Renal pelvis (tissue), 1 donor: ENCODE measurements at regions not wholly inside any gene's neighbourhood (a gene's known extent, or its start where the extent isn't known, plus 50 kb on each side); places are given as distances from the start of the nearest gene placed in this dataset.

Source experiments
- DNase-seq: peaks from one replicate; pipeline ENCODE4 v3.0.0-alpha.2; 2013

GRCh38 chr16:17858061-17858460, 387.3 kb upstream of the XYLT1 start:
- no peak for DNase-seq

GRCh38 chr16:17853958-17854357, 383.2 kb upstream of the XYLT1 start:
- no peak for DNase-seq

DNA sequence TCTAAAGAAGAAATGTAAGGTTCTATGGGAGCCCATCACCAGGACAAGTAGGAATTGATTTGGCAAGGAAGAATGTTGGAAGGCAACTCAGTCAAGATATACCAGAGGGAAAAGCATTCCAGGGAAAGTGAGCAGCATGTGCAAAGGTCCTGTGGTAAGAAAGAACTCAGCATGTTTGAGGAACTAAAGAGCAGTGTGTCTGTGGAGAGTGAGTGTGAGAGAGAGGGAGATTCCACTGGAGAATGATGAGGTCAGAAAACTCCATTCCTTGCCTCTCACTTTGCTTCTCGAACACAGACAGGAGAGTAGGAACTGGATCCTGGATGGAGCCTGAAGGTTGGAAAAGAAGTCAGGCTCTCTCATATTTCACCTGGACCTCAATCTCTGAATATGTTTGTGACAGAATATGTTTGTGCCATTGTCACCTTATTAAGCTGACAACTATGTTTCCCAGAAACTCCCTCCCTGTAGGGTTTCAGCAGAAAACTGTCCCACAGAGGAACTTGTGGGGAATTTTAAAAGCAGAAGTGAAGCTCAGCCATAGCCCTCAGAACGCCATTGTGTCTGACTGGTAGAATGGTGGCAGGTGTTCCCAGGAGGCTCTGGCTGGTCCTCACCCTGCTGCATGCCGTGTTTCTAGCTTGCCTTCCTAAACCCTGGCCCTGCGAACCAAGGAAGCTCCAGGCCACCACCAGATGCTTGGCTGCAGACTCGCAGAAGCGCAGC, 382.4 kb upstream of the XYLT1 start:
- DNase-seq = no peak

- DNase-seq = no peak
Observed at GRCh38 chr16:17850581-17851250, 380.0 kb upstream of the XYLT1 start.

DNA sequence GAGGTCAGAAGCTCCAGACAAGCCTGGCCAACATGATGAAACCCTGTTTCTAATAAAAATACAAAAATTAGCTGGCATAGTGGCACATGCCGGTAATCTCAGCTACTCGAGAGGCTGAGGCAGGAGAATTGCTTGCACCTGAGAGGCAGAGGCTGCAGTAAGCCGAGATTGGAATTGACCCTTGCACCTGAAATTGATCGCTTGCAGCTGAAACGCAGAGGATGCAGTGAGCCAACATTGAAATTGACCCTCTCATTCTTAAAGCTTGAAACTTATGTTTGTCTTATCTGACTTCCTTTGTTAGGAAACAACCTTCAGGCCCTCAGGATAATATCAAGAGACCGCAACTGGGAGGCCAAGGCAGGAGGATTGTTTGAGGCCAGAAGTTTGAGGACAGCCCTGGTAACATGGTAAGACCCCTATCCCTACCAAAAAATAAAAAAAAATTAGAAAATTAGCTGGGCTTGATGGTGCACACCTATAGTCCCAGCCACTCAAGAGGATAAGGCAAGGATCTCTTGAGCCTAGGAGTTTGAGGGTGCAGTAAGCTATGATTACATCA, 376.6 kb upstream of the XYLT1 start:
- no peak for DNase-seq

- DNase-seq = no peak
Observed at GRCh38 chr16:17846030-17846429, 375.3 kb upstream of the XYLT1 start.

DNA sequence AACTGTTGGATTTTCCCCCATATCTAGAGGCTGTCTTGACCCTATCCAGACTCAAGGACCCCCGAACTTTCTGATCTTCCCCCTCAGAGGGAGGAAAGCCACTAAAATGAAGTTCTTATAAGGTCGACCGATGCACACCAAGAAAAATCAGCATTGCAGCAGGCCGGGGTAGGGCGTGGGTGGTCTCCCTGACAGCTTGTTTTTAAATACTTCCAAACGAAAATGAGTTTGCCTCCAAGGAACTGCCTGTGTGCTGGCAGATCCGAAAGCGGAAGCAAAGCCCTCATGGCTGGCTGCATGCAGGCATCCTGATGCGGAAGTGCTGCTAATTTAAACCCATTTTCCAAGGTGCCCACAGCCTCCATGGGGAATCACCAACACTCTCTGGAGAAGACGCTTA, 374.3 kb upstream of the XYLT1 start:
- DNase-seq = no peak

GRCh38 chr16:17843905-17844304, 373.1 kb upstream of the XYLT1 start:
- no peak for DNase-seq

DNA sequence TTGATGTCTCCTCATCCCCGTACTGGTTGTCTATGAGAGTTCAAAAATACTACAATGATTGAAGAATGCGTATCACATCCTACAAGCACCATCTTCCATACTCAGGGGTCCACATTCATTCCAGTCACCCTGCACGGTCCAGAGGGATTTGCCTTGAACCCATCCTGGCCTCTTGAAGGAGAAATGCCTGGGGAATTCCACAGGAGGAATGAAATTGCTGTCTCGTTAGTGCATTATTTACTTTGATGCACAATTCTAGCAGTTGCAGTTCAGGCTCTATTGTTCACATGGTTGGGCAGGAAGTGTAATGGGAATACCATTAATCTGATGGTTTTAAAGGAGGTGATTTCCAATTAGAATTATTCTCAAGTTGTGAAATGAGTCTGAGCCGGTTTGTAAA, 369.1 kb upstream of the XYLT1 start:
- DNase-seq = no peak

GRCh38 chr16:17839272-17839671, 368.5 kb upstream of the XYLT1 start:
- no peak for DNase-seq

- no peak for DNase-seq
Observed at GRCh38 chr16:17836868-17837602, 366.3 kb upstream of the XYLT1 start.

DNA sequence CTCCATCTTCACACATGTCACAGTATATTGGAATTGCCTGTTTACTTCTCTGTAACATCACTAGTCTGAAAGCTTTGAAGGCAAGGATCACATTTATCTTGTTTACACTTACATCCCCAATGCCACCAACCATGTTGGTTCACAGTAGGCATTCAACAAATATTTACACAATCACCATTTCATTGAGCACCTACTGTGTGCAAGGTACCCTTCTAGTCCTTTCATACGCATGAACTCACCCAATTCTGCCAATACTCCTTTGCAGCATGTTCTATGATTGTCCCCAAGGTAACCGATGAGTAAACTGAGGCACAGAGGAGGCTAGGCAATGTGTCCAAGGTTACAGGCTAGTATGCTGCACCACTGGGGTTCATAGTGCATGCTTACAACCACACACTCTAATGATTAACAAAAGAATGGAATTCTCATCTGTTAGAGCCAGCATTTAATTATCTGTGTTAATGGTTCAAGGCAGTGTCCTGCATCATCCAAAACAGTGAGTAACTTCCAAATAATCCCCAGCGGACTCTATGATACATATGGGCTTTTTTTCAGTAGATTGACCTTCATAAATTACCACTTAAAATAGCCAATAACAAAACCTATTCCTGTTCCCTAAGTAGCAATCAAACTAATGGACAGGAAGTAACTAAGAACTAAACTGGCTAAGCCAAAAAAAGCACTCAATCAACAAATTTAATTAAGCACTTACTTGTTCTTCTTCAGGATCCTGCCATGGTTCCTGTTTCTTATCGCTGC, 364.5 kb upstream of the XYLT1 start:
- no peak for DNase-seq

DNA sequence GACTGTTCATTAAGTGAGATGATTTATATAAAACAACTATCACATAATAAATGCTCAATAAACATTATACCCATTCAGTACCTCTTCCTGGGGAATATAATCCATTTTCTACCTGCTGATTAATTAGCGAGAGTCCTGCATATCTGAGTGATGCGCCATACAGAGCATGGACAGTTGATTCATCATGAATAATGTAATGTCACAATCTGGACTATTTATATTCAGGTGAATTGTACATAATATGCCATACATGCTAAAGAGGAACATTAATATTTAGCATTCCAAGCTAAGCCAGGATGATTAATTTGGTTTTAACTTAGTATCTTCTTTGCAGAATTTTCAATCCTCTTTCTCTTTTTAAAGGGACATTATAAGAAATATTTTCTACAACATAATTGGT, 362.0 kb upstream of the XYLT1 start:
- no peak for DNase-seq

GRCh38 chr16:17831330-17831729, 360.6 kb upstream of the XYLT1 start:
- no peak for DNase-seq

DNA sequence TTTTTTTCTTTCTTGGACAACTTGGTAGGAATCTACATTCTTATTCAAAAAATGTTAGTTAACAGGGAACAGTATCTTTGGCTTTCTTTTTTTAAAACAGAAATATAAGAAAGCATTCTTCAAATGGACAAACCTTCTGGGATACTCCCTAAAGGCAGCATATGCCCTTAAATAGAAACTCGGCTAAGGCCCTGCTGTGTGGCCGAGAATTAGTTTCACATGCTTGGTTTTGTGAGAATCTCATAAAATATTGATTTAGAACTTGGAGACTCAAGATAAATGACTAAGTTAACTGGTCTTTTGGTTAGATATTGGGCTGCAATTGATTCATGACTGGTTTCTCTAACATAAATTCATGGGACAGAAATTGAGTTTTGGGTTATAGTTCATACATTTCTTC, 359.9 kb upstream of the XYLT1 start:
- DNase-seq = no peak

- DNase-seq = no peak
Observed at GRCh38 chr16:17829811-17830210, 359.1 kb upstream of the XYLT1 start.

GRCh38 chr16:17828012-17828411, 357.3 kb upstream of the XYLT1 start:
- DNase-seq = no peak

- DNase-seq = no peak
Observed at GRCh38 chr16:17827313-17827712, 356.6 kb upstream of the XYLT1 start.

GRCh38 chr16:17817943-17818342, 347.2 kb upstream of the XYLT1 start:
- DNase-seq = no peak

DNA sequence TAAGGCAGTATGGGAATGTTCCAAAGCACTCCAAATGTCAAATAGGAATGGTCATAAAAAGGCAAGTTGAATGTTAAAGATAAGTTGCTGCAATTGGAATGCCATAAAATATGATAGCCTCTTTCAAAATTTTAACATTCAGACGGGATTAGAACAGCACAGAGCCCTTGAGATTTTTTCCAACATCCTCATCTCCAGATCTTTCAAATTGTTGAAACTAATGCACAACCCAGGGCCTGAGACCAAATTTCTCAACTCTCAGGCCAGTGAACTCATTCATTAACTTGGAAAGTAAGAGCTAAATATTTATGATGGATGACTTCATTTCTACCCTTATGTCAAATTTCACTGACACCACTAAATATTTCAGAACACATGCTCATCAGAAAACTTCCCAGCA, 346.5 kb upstream of the XYLT1 start:
- no peak for DNase-seq

GRCh38 chr16:17812771-17813170, 342.0 kb upstream of the XYLT1 start:
- DNase-seq = no peak

GRCh38 chr16:17804857-17805256, 334.1 kb upstream of the XYLT1 start:
- DNase-seq = no peak
